Gastroesophageal sphincter (tissue), 3 donors: ENCODE measurements at regions not wholly inside any gene's neighbourhood (a gene's known extent, or its start where the extent isn't known, plus 50 kb on each side); places are given as distances from the start of the nearest gene placed in this dataset.

Experiments
- POLR2A ChIP-seq, 2 donors: fragments of 450-650 bp; IDR thresholded peaks; one replicate each; pipeline ENCODE4 v1.6.1; 2017; ENCODE audit warnings: antibody characterized with exemption in 2 of 2, mild to moderate bottlenecking in 2 of 2, moderate library complexity in 1 of 2
- TF ChIP-seq, protein P1 (sequence below), 4 experiments: fragments of 200-600 bp in 2 of 4; fragments of 450-650 bp in 2 of 4; sonication (generic) in 1 of 4; IDR thresholded peaks; one replicate each; pipeline ENCODE4 v1.5.1; 2017 to 2019; ENCODE audit warnings: antibody characterized with exemption in 4 of 4, mild to moderate bottlenecking in 2 of 4, moderate library complexity in 2 of 4

DNA sequence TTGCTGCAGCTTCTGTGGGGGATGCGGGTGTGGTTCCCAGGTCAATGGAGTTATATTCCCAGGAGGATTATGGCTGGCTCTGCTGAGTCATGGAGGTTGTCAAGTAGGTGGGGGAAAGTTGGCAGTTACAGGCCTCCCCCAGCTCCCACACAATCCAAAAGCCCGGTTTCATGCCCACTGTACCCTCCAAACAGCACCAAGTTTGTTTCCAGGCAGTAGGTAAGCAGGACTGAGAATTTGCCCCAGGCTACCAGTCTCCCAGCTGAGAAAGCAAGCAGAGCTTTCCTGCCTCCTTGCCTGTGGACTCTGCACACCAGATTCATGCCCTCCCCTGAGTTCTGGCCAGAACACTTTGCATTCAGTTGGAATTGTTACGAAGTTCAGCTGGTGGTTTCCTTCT, 578.2 kb downstream of the MEI4 start:
- TF ChIP-seq POLR2A (IDR thresholded peaks at IDR 0.05): no peak
- TF ChIP-seq, protein P1, sequence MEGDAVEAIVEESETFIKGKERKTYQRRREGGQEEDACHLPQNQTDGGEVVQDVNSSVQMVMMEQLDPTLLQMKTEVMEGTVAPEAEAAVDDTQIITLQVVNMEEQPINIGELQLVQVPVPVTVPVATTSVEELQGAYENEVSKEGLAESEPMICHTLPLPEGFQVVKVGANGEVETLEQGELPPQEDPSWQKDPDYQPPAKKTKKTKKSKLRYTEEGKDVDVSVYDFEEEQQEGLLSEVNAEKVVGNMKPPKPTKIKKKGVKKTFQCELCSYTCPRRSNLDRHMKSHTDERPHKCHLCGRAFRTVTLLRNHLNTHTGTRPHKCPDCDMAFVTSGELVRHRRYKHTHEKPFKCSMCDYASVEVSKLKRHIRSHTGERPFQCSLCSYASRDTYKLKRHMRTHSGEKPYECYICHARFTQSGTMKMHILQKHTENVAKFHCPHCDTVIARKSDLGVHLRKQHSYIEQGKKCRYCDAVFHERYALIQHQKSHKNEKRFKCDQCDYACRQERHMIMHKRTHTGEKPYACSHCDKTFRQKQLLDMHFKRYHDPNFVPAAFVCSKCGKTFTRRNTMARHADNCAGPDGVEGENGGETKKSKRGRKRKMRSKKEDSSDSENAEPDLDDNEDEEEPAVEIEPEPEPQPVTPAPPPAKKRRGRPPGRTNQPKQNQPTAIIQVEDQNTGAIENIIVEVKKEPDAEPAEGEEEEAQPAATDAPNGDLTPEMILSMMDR (IDR thresholded peaks at IDR 0.05): no peak
